Jurkat, Clone E6-1 (cell line): ENCODE measurements at regions not wholly inside any gene's neighbourhood (a gene's known extent, or its start where the extent isn't known, plus 50 kb on each side); places are given as distances from the start of the nearest gene placed in this dataset.
"Not testable (repeated sequence)": the region's sequence is repeated elsewhere in the genome, so short reads cannot be mapped to it uniquely, and the experiment has no call there.

ENCODE experiments used
- DNase-seq: peaks from one replicate; pipeline ENCODE4 v3.0.0-alpha.2; 2011; ENCODE audit warnings: low read depth, low spot score
- H3K4me3 ChIP-seq: 2 replicates; pipeline ENCODE4 v1.5.1; 2011; ENCODE audit warnings: mild to moderate bottlenecking, low read length, control low read depth, moderate library complexity

DNA sequence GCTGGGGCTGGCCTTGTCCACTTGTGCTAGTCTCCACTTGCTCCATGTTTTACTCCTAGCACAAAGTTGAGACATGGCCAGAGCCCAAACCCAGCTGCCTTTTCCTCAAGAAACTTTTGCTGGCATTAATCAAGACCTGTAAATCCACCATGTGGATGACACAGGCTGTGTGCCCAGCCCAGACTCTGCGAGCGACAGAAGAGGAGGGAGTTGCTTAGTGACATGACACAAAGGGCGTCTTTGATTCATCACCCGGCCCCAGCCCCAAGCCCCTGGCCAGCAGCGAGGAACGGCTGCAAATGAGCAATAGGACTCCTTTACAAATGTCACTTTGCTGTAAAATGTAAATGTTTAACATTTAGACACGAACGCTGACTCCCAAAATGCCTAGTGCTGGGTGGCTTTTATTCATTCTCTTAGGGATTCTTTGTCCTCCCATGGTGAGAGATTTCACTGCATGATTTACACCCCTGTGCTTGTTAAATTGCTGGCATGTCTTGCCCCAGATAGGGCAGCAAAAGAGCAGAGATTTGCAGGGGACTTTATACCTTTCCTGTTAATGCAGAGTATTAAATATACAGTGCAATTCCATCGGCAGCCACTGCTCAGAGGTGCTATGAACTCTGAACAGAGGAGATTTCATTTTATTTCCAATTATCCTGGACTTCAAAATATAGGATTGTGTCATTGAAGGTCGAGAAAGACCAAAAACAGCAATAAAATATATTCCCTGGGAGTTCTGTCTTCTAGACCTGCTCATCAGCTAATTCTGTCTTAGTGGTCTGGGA, 263.6 kb upstream of the NCAM1 start:
- no peak for DNase-seq
- no peak overlapping the region for H3K4me3 ChIP-seq

DNA sequence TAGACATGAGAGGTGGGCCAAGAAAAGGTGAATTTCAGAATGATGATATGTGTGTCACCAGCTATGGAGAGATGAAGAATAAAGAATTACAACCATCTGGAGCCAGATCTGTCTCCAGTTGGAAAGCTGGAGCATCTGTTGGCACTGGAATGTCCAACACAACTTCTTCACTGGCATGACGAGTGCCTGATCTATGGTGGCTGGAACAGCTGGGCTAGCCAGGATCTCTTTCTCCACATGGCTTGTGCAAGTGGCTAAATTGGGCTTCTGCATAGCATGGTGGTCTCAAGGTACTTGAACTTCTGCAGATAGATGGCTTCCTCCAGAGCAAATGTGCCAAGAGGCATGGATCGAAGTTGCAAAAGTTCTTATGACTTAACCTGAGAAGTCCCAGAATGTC, 256.1 kb upstream of the NCAM1 start:
- no peak overlapping the region for H3K4me3 ChIP-seq
- no peak for DNase-seq

DNA sequence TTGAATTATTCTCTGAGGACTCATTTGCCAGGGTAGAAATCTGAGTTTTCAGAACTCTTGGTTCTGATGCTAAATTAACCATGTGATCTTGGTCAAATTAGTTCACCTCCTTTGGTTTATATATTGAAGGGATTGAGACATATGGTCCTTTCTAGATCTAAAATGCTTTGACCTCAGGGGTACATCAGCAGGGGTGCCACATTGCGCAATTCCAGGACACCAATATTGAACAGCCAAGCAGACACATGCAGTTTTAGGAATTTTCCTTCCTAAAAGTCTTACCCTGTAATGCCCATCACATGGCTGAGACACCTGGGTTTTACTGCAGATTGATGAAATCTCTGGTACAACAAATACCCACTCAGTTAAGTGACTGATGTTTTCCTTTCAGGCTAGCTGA, 254.4 kb upstream of the NCAM1 start:
- DNase-seq = no peak
- H3K4me3 ChIP-seq = no peak overlapping the region

DNA sequence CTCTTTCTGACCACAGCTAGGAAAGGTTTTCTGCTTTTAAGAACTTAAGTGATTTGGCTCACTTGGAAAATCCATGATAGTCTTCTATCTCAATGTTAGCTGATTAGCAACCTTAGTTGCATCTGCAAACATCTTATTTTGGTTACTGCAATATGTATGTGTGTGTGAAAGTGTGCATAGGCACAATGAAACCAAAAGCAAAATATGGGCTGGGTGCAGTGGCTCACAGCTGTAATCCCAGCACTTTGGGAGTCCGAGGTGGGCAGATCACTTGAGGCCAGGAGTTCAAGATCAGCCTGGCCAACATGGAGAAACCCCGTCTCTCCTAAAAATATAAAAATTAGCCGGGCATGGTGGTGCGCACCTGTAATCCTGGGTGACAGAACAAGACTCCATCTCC, 246.9 kb upstream of the NCAM1 start:
- DNase-seq, H3K4me3 ChIP-seq: not testable (repeated sequence)

DNA sequence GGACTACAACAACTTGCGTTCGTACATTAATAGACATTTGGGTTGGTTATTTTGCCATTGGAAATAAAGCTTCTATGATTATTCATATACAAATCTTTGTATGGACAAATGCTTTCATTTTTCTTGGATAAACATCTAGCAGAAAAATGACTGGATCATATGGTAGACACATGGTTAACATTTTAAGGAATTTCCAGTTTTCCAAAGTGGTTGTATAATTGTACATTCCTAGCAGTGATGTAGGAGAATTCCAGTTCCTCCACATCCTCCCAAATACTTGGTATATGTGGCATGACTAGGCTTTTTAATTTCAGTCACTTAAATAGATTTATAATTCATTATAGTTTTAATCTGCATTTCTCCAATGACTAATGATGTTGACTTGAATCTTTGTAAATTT, 246.2 kb upstream of the NCAM1 start:
- DNase-seq = no peak
- H3K4me3 ChIP-seq = no peak overlapping the region

DNA sequence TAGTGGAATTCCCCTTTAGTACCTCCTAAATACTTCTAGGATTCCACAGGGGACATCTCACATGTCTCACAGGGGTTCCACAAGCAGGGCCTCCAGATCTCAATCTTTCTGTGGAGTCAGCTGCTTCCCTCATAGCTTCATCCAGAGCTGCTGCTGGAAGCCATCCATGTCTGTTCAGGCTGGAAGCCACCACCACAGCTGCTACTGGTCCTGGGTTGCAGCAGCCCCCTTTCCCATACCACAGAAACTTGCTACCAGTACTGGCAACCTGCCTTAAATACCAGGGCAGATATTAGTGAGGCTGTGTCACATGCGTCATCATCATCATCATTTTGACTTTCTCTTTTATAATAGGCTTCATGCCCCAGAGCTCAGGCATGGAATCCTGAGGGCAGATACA, 242.7 kb upstream of the NCAM1 start:
- DNase-seq = no peak
- no peak overlapping the region for H3K4me3 ChIP-seq

DNA sequence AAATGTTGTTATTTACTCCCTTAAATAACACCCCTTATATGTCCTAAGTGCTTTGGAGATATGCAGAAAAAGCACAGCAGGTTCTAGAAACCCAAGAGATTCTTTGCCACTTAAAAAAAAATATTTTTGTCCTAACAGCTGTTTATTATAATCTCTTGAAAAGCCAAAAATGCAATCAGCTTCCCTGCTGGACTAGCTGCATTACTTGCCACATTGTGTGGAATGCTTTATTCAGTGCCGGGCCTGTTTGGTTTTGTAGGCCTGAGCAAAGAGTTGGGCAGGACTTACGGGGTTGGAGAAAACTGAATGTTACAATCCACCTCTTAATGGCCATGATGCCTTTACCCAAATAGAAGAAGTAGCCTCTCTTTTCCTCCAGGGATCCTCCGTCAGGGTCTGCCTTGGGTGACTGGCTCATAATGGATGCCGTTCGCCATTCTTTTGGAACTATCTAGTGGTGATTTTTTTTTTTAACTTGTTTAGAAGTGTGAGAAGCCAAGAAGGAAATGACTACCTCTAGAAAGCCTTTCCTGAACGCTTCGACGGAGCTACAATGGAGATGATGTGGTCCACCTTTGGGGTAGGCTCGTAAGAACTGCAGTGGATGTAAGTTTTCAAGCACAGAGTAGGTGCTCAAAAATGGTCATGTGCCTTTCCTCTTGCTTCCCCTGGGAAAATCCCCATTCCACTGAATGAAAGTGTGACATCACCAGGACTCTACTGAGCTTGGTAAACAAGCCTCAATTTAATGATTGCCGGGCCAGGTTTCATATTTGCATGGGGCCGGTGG, 241.3 kb upstream of the NCAM1 start:
- DNase-seq = no peak
- no peak overlapping the region for H3K4me3 ChIP-seq

DNA sequence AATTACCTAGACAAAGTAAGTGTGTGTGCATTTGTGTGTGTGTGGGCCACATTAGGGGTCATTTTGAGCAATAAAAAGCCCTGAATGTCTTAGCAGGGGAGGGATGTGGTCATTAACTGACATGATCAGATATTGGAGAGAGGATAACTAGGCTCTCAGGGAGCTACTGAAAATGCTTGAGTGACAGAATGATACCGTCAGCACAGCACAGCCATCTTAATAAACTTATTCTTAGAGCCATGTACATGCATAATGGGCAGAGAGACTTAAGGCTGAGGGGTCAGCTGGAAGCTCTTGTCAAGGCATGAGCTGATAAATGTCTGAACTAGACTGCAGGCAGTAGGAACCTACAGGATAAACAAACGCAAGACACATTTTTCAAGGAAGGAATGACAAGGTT, 239.1 kb upstream of the NCAM1 start:
- DNase-seq = no peak
- no peak overlapping the region for H3K4me3 ChIP-seq

DNA sequence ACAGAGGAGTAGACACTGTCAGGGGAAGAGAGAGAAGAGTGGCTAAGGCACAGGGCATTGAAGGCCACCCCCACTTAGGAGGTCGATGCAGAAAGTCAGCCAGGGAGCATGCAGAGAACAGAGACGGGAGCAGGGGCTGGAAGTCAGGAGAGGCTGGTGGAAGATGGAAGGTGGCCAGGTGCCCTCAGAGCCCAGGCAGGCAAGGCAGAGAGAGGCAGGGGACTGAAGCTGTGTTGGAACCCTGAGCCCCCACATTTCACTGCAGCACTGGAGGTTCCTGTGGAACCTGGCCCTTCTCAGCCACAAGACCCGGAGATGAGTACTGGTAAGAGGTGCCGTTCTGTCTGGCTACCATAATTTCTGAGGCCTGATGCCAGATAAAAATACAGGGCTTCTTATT, 238.3 kb upstream of the NCAM1 start:
- no peak for DNase-seq

DNA sequence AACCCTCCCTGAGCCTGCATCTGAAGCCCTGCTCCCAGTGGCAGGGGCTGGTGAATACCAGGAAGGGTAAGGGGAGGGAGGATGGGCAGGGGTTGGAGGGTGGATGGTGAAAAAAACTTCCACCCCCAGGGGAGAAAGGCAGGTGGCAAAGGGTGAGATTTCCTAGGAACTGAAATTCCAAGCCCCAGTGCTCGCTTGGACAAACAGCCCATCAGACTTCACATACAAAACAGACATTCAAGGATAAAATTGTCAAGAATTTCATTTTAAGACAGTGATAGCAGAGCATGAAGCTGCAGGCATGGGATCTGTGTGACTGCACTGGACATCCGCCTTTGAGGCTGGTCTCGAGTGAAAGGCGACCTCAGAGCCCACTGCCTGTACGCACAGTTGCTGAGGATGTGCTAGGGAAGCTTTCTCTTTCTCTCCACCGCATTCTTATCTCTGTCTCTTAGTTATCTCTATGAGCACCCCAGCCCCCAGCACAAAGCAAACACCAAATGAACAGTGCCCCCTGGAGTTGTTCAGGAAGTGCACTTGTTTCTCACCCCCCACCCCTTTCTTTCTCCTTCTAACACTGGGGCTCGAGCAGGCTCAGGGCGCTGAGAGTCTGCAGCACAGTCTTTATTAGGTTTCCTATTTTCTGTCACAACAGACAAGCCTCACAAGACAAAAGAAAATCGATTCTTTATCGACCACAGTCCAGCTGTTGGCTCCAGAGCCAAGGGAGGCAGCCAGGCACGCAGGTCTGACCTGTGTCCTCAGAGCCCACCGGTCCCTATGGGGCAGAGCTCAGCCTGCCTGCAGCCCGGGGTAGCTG, 237.3 kb upstream of the NCAM1 start:
- H3K4me3 ChIP-seq = no peak overlapping the region
- no peak for DNase-seq

More for the DNA sequence above, 238.3 kb upstream of the NCAM1 start:
- H3K4me3 ChIP-seq = no peak overlapping the region

DNA sequence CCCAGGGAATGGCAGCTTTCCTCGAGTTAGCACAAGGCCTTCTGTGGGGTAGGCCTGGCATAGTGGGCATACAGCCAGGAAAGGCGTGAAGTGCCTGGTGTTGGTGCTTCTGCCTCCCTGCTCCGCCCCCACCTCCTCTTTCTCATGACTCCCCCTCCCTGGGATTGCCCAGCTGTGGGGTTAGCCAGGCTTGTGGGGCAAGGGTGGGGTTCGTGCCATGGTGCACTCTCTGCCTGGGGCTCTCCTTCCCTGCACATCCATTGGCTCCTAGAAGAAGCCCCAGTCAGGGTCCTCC, 236.8 kb upstream of the NCAM1 start:
- no peak for DNase-seq
- no peak overlapping the region for H3K4me3 ChIP-seq

DNA sequence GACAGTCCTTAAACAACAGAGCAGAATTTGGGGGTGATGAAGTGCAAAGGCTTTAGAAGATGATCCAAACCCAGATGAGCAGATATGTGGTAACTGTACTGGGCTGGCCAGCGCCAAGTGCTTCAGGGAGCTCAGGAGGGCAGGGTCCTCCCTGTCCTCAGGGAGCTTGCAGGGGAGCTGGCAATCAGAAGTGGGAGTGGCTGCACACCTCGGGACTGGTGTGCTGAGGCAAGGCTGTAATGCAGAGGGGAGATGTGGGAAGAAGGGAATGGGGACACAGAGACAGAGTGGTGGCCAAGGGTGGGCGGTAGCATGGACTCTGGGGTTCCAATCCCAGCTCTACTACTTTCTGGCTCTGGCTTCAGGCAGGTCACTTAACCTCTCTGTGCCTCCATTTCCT, 235.6 kb upstream of the NCAM1 start:
- H3K4me3 ChIP-seq = no peak overlapping the region
- no peak for DNase-seq

DNA sequence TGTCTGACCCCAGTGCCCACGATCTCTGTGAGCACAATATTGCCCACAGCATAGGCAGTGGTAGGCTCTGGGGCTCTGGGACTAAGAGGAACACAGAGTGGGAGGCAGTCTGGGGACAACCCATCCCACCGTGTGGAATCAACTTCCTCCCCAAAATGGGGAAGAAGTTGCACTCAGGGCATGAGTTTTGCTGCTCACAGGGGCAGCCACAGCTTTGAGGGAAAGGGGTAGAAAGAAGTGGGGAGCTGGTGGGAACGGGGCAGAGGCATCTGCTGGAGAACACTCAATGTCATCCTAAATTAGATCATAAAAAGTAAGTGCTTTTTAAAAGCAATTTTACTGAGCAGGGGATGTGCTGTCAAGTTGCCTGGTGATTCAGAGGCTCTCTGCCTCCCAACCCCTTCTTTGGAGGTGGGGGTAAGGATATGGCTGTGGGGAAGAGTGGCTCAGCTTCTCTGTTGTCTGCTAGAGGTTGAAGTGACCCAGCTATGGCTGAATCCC, 233.8 kb upstream of the NCAM1 start:
- no peak for DNase-seq
- no peak overlapping the region for H3K4me3 ChIP-seq

DNA sequence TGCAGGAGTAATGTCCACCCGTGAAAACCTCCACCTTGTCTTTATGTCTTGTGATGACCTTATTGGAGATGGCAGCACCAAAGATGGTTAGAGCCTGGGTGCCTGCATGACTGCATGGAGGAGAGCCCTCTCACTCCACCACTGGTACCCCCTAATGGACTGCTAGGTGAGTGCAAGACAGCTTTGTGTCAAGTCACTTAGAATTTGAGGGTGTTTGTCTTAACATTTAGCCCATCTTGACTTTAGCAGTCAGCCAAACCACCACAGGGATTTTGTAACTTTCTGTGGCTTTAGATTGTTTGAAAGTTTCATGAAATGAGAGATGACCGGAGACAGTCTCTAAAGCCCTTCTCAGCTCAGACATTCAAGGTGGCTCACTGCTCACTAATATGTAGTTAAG, 232.9 kb upstream of the NCAM1 start:
- H3K4me3 ChIP-seq = no peak overlapping the region
- DNase-seq = no peak

DNA sequence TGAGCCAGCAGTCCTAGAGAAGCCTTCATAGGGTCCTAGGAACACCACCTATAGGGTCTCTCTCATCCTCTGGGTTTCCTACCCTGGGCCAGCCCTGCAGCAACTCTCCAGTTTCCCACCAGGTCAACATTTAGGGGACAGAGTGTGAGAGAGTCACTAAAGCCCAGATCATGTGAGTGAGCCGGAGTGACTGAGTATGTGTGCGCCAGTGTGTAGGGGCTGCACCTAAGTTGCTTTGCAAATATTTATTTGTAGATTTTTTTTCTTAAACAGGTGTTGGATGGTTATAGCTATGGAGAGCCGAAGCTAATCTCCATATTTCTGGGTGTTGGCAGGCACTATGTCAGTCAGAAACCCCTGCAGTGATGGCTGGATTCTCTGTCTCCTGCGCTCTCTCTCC, 232.5 kb upstream of the NCAM1 start:
- no peak overlapping the region for H3K4me3 ChIP-seq
- DNase-seq = no peak

DNA sequence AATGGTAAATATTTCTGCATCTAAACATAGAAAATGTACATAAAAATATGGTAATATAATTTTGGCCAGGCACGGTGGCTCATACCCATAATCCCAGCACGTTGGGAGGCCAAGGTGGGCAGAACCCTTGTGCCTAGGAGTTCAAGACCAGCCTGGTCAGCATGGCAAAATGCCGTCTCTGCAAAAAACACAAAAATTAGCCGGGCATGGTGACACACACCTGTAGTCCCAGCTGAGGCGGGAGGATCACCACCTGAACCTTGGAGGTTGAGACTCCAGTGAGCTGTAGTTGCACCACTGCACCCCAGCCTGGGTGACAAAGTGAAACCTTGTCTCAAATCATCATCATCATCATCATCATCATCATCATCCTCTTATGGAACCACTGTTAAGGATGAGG, 230.6 kb upstream of the NCAM1 start:
- no peak for DNase-seq
- no peak overlapping the region for H3K4me3 ChIP-seq

DNA sequence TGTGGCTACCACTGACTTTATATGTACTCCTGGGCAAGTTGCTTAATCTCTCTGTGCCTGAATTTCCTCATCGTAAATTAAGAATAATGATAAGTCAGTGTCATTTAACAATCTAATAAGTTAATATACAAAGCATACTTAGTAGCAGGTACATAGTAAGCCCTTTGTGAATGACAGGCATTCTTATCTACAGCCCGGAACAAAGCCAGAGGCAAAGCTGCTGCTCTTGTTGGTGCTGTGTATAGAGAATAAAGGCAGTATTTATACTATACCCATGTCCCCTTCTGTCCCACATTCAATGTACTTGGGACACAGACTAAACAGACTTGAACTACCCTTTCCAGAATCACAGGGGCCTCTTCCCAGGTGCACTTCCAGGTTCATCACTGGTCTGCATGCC, 229.7 kb upstream of the NCAM1 start:
- no peak overlapping the region for H3K4me3 ChIP-seq
- DNase-seq = no peak

DNA sequence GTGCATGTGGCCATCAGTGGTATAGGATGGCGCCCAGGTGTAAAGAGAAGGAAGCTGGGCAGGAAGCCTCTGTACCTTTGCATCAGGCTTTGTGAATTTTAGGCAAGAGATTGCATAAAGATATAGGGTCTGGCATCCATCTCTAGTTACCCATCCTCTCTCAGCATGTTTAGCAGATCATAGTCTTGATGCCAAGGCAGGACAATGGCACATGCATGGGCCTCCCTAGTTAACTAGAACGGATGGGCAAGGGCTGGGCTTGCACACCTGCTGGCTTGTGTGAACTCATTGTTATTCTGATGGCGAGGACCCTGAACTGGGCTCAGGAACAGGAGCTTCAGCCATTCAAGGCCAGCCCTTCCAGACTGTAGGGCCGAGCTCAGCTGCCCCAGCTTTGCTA, 229.2 kb upstream of the NCAM1 start:
- no peak for DNase-seq
- H3K4me3 ChIP-seq = no peak overlapping the region

DNA sequence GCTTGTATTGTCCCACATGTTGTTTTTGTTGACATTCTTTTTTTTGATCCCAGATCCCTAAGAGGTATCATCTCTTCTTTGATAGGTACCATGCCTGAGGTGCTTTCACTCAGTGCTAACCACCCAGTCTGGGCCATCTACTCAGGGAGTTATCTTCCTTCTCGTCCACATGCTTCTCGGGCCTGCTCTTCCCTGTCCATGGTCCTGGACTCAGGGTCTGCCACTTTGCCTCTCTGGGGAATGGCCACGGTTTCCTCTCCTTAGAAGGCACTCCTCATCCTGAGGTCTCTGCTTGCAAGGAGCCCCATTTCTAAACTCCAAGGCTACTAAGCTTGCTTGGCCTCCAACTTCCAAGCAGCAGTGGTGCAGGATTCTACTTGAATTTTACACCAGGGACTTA, 227.0 kb upstream of the NCAM1 start:
- H3K4me3 ChIP-seq = no peak overlapping the region
- peak; percentile 3 for DNase-seq

DNA sequence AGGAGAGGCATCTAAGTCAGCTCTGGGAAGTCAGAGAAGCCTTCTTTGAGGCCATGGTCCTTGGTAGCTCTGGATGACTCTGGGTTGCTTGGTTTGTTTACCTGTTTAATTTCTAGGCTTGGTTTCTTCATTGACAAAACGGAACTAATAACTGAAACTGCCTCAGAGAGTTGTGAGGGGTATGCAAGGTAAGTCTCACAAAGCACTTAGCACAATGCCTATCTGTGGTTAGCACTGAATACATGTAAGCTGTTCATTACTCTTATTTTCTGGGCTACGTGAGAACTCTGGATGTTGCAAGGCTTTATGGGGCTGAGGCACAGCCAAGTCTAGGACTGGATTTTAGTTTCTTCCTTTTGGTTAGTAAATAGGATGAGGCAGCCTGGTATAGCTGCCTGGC, 225.8 kb upstream of the NCAM1 start:
- DNase-seq = no peak
- no peak overlapping the region for H3K4me3 ChIP-seq
